ENCODE measurements at regions not wholly inside any gene's neighbourhood (a gene's known extent, or its start where the extent isn't known, plus 50 kb on each side); places are given as distances from the start of the nearest gene placed in this dataset.

DNA sequence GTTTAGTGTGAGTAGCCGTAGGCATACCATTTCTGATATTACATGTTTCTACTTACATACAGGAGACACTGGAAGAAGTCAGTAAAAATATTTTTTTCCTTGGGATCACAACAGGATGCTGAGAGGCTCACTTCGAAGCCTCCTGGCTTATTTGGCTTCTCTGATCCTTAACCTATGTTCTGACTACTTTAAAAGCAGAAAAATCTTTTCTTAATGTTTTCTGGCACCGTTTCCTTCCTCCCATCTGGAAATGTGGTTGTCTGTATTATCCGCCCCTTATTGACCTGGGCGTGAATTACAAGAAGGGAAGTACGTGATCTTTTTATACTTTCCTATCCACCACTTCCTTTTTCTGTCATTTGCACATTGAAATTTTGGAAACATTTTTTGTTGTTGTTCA is 379.6 kb downstream of the COL12A1 start:
- TF ChIP-seq, protein P1, sequence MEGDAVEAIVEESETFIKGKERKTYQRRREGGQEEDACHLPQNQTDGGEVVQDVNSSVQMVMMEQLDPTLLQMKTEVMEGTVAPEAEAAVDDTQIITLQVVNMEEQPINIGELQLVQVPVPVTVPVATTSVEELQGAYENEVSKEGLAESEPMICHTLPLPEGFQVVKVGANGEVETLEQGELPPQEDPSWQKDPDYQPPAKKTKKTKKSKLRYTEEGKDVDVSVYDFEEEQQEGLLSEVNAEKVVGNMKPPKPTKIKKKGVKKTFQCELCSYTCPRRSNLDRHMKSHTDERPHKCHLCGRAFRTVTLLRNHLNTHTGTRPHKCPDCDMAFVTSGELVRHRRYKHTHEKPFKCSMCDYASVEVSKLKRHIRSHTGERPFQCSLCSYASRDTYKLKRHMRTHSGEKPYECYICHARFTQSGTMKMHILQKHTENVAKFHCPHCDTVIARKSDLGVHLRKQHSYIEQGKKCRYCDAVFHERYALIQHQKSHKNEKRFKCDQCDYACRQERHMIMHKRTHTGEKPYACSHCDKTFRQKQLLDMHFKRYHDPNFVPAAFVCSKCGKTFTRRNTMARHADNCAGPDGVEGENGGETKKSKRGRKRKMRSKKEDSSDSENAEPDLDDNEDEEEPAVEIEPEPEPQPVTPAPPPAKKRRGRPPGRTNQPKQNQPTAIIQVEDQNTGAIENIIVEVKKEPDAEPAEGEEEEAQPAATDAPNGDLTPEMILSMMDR (IDR thresholded peaks at IDR 0.05 in 8 of 11, conservative IDR thresholded peaks at IDR 0.05 in 3 of 11), result no peak
- TF ChIP-seq POLR2A (IDR thresholded peaks at IDR 0.05) (no peak), POLR2AphosphoS5 (IDR thresholded peaks at IDR 0.05) (no peak)
